RWPE2 (cell line): ENCODE measurements at regions not wholly inside any gene's neighbourhood (a gene's known extent, or its start where the extent isn't known, plus 50 kb on each side); places are given as distances from the start of the nearest gene placed in this dataset.
A peak's percentile ranks its signal among the peaks of the same experiment; 100 is the strongest.

Source experiments
- ATAC-seq: fragments of 200-7000 bp; cut with Tn5 transposase; 3 replicates; pipeline ENCODE4 v1.9.1; 2021; ENCODE audit warnings: low read depth
- DNase-seq: peaks from one replicate; pipeline ENCODE4 v3.0.0-alpha.2; 2020; ENCODE audit warnings: low spot score
- H3K27ac ChIP-seq: fragments of 450-650 bp; 2 replicates; pipeline ENCODE4 v1.5.1; 2017; ENCODE audit warnings: mild to moderate bottlenecking; ENCODE audit not compliant: poor library complexity, severe bottlenecking
- H3K27me3 ChIP-seq: fragments of 250-450 bp; sonication (Bioruptor Pico); 2 replicates; pipeline ENCODE4 v1.5.1; 2021; ENCODE audit warnings: mild to moderate bottlenecking, moderate library complexity; ENCODE audit not compliant: insufficient read depth, poor library complexity, severe bottlenecking
- H3K36me3 ChIP-seq: fragments of 250-450 bp; sonication (Bioruptor Pico); 2 replicates; pipeline ENCODE4 v1.5.1; 2020; ENCODE audit warnings: low read depth, mild to moderate bottlenecking, moderate library complexity
- H3K4me1 ChIP-seq: fragments of 250-450 bp; sonication (Bioruptor Pico); 2 replicates; pipeline ENCODE4 v1.5.1; 2021; ENCODE audit warnings: mild to moderate bottlenecking, moderate library complexity; ENCODE audit not compliant: insufficient read depth, poor library complexity, severe bottlenecking
- H3K4me3 ChIP-seq: fragments of 250-450 bp; sonication (Bioruptor Pico); 2 replicates; pipeline ENCODE4 v1.5.1; 2021; ENCODE audit warnings: mild to moderate bottlenecking, moderate library complexity; ENCODE audit not compliant: severe bottlenecking
- H3K9me3 ChIP-seq: fragments of 250-450 bp; sonication (Bioruptor Pico); 2 replicates; pipeline ENCODE4 v1.5.1; 2021; ENCODE audit warnings: mild to moderate bottlenecking, moderate library complexity; ENCODE audit not compliant: severe bottlenecking
- CTCF ChIP-seq: fragments of 450-650 bp; IDR thresholded peaks from one replicate; pipeline ENCODE4 v1.5.1; 2017; ENCODE audit warnings: mild to moderate bottlenecking, moderate library complexity; ENCODE audit not compliant: poor library complexity, severe bottlenecking

- H3K4me1 ChIP-seq = peaks cover 51% of the 10 kb centered on the region
- no peaks in the 10 kb centered on the region for H3K27me3 ChIP-seq
- H3K27ac ChIP-seq = peak overlapping the region; percentile 84
- no peak for DNase-seq
- no peaks in the 10 kb centered on the region for H3K9me3 ChIP-seq
- H3K4me3 ChIP-seq = no peak overlapping the region
- peak; percentile 47 for ATAC-seq
- no peaks in the 10 kb centered on the region for H3K36me3 ChIP-seq
- TF ChIP-seq CTCF = no peak
Measured at GRCh38 chr12:47022296-47022695, 57.1 kb upstream of the PCED1B start.

- Histone ChIP-seq H3K27ac (peak overlapping the region; percentile 84), H3K4me3 (no peak overlapping the region), H3K4me1 (peaks cover 41% of the 10 kb centered on the region), H3K9me3 (no peaks in the 10 kb centered on the region), H3K36me3 (no peaks in the 10 kb centered on the region), H3K27me3 (no peaks in the 10 kb centered on the region)
- DNase-seq (no peak), ATAC-seq (no peak)
- TF ChIP-seq CTCF = no peak
Measured at GRCh38 chr12:47023311-47023710, 56.1 kb upstream of the PCED1B start.

GRCh38 chr12:47023953-47024352 lies 55.5 kb upstream of the PCED1B start:
- H3K27me3 ChIP-seq = no peaks in the 10 kb centered on the region
- peak; percentile 22; the same call in 1 of the 3 replicates for ATAC-seq
- H3K36me3 ChIP-seq = no peaks in the 10 kb centered on the region
- H3K4me1 ChIP-seq = peaks cover 36% of the 10 kb centered on the region
- no peaks in the 10 kb centered on the region for H3K9me3 ChIP-seq
- H3K4me3 ChIP-seq = no peak overlapping the region
- DNase-seq = no peak
- no peak for TF ChIP-seq CTCF
- peak overlapping the region; percentile 84 for H3K27ac ChIP-seq

GRCh38 chr12:47024463-47024862 lies 55.0 kb upstream of the PCED1B start:
- TF ChIP-seq CTCF = no peak
- no peak overlapping the region for H3K4me3 ChIP-seq
- peaks cover 36% of the 10 kb centered on the region for H3K4me1 ChIP-seq
- H3K27ac ChIP-seq = peak overlapping the region; percentile 84
- no peaks in the 10 kb centered on the region for H3K27me3 ChIP-seq
- ATAC-seq (no peak), DNase-seq (no peak)
- no peaks in the 10 kb centered on the region for H3K9me3 ChIP-seq
- no peaks in the 10 kb centered on the region for H3K36me3 ChIP-seq

- H3K27me3 ChIP-seq = no peaks in the 10 kb centered on the region
- no peak overlapping the region for H3K4me3 ChIP-seq
- no peaks in the 10 kb centered on the region for H3K9me3 ChIP-seq
- H3K4me1 ChIP-seq = peaks cover 36% of the 10 kb centered on the region
- H3K36me3 ChIP-seq = no peaks in the 10 kb centered on the region
- TF ChIP-seq CTCF = no peak
- no peak overlapping the region for H3K27ac ChIP-seq
- ATAC-seq (no peak), DNase-seq (no peak)
Measured at GRCh38 chr12:47025349-47025748, 54.1 kb upstream of the PCED1B start.
